Activated T-helper 2 cell treated with anti-CD3 and anti-CD28 coated beads, Interferon-gamma antibody, Interleukin-2, Interleukin-4, amounts not matched to agents 10 μg/mL and 5 μg/mL and 100 μg/mL, durations not matched to agents 14 hours and 24 hours and 36 hours (primary cell): ENCODE measurements at regions not wholly inside any gene's neighbourhood (a gene's known extent, or its start where the extent isn't known, plus 50 kb on each side); places are given as distances from the start of the nearest gene placed in this dataset.
A peak's percentile ranks its signal among the peaks of the same experiment; 100 is the strongest.

Experiments used
- DNase-seq: peaks from one replicate; pipeline ENCODE4 v3.0.0; 2021; ENCODE audit warnings: low spot score
- H3K27ac Mint-ChIP-seq: one replicate; pipeline ENCODE4 v1.8.0; 2021; ENCODE audit warnings: mixed read lengths
- H3K27me3 Mint-ChIP-seq: one replicate; pipeline ENCODE4 v1.8.0; 2021; ENCODE audit warnings: low read depth, mixed read lengths
- H3K36me3 Mint-ChIP-seq: one replicate; pipeline ENCODE4 v1.8.0; 2021; ENCODE audit warnings: low read depth, mixed read lengths
- H3K4me1 Mint-ChIP-seq: one replicate; pipeline ENCODE4 v1.8.0; 2021; ENCODE audit warnings: low read depth, mixed read lengths
- H3K4me3 Mint-ChIP-seq: one replicate; pipeline ENCODE4 v1.8.0; 2021; ENCODE audit warnings: low read depth, mild to moderate bottlenecking, moderate library complexity, mixed read lengths
- H3K9me3 Mint-ChIP-seq: one replicate; pipeline ENCODE4 v1.8.0; 2021; ENCODE audit warnings: mixed read lengths
- intact Hi-C: fragments of 100-400 bp; cut with micrococcal nuclease; formaldehyde crosslinking; loops from one replicate; pipeline ENCODE4 v1.15.1; 2023

- intact Hi-C loops = no loop called here
- DNase-seq = no peak
- H3K4me1 Mint-ChIP-seq = peaks cover 4% of the 10 kb centered on the region
- no peaks in the 10 kb centered on the region for H3K36me3 Mint-ChIP-seq
- H3K4me3 Mint-ChIP-seq = no peak overlapping the region
- H3K27me3 Mint-ChIP-seq = peaks cover 5% of the 10 kb centered on the region
- H3K9me3 Mint-ChIP-seq = no peaks in the 10 kb centered on the region
- H3K27ac Mint-ChIP-seq = no peak overlapping the region
Measured at GRCh38 chr18:62442391-62442790, 80.4 kb upstream of the ZCCHC2 start.

GRCh38 chr18:62445386-62445917, 77.4 kb upstream of the ZCCHC2 start:
- Mint-ChIP-seq H3K9me3 (no peaks in the 10 kb centered on the region), H3K4me3 (no peak overlapping the region), H3K27ac (peak overlapping the region; percentile 5), H3K27me3 (no peaks in the 10 kb centered on the region), H3K4me1 (peaks cover 4% of the 10 kb centered on the region), H3K36me3 (no peaks in the 10 kb centered on the region)
- DNase-seq = no peak
- intact Hi-C loops = no loop called here

- Mint-ChIP-seq H3K27me3 (no peaks in the 10 kb centered on the region), H3K4me1 (peaks cover 14% of the 10 kb centered on the region), H3K36me3 (no peaks in the 10 kb centered on the region), H3K27ac (no peak overlapping the region), H3K9me3 (no peaks in the 10 kb centered on the region), H3K4me3 (no peak overlapping the region)
- intact Hi-C loops = no loop called here
- DNase-seq = no peak
Measured at GRCh38 chr18:62446511-62446910, 76.3 kb upstream of the ZCCHC2 start.

- H3K4me3 Mint-ChIP-seq = no peak overlapping the region
- H3K9me3 Mint-ChIP-seq = no peaks in the 10 kb centered on the region
- H3K27me3 Mint-ChIP-seq = no peaks in the 10 kb centered on the region
- H3K27ac Mint-ChIP-seq = no peak overlapping the region
- H3K4me1 Mint-ChIP-seq = peaks cover 20% of the 10 kb centered on the region
- DNase-seq = no peak
- intact Hi-C loops = no loop called here
- no peaks in the 10 kb centered on the region for H3K36me3 Mint-ChIP-seq
Measured at GRCh38 chr18:62447652-62448051, 75.2 kb upstream of the ZCCHC2 start.

- DNase-seq = no peak
- Mint-ChIP-seq H3K27ac (no peak overlapping the region), H3K4me3 (no peak overlapping the region), H3K36me3 (no peaks in the 10 kb centered on the region), H3K27me3 (no peaks in the 10 kb centered on the region), H3K4me1 (peaks cover 23% of the 10 kb centered on the region), H3K9me3 (no peaks in the 10 kb centered on the region)
- intact Hi-C loops = no loop called here
Measured at GRCh38 chr18:62448426-62448825, 74.4 kb upstream of the ZCCHC2 start.

GRCh38 chr18:62449490-62450104, 73.2 kb upstream of the ZCCHC2 start:
- Mint-ChIP-seq H3K27ac (no peak overlapping the region), H3K36me3 (no peaks in the 10 kb centered on the region), H3K4me1 (peaks cover 28% of the 10 kb centered on the region), H3K27me3 (no peaks in the 10 kb centered on the region), H3K9me3 (no peaks in the 10 kb centered on the region), H3K4me3 (no peak overlapping the region)
- DNase-seq = no peak
- intact Hi-C loops = loop anchor here (5.0 kb wide), 1 partner anchor 58 kb away; no protein-coding TSS in a partner anchor

- Mint-ChIP-seq H3K27ac (no peak overlapping the region), H3K36me3 (no peaks in the 10 kb centered on the region), H3K4me3 (no peak overlapping the region), H3K9me3 (no peaks in the 10 kb centered on the region), H3K4me1 (peaks cover 28% of the 10 kb centered on the region), H3K27me3 (no peaks in the 10 kb centered on the region)
- intact Hi-C loops = loop anchor here (5.0 kb wide), 1 partner anchor 57 kb away; no protein-coding TSS in a partner anchor
- DNase-seq = no peak
Measured at GRCh38 chr18:62450175-62450545, 72.7 kb upstream of the ZCCHC2 start.

GRCh38 chr18:62450546-62451410, 72.0 kb upstream of the ZCCHC2 start:
- no peak for DNase-seq

GRCh38 chr18:62452280-62452831, 70.5 kb upstream of the ZCCHC2 start:
- H3K27me3 Mint-ChIP-seq = no peaks in the 10 kb centered on the region
- peaks cover 24% of the 10 kb centered on the region for H3K4me1 Mint-ChIP-seq
- peak overlapping the region; percentile 36 for H3K27ac Mint-ChIP-seq
- no peaks in the 10 kb centered on the region for H3K9me3 Mint-ChIP-seq
- H3K4me3 Mint-ChIP-seq = no peak overlapping the region
- no peak for DNase-seq
- intact Hi-C loops = loop anchor here (2.0 to 5.0 kb wide), 2 partner anchors 54 to 55 kb away; no protein-coding TSS in a partner anchor
- H3K36me3 Mint-ChIP-seq = no peaks in the 10 kb centered on the region

More at GRCh38 chr18:62450546-62451410, 72.0 kb upstream of the ZCCHC2 start:
- Mint-ChIP-seq H3K36me3 (no peaks in the 10 kb centered on the region), H3K4me1 (peaks cover 24% of the 10 kb centered on the region), H3K4me3 (no peak overlapping the region), H3K27ac (no peak overlapping the region), H3K9me3 (no peaks in the 10 kb centered on the region), H3K27me3 (no peaks in the 10 kb centered on the region)
- intact Hi-C loops = loop anchor here (5.0 kb wide), 1 partner anchor 57 kb away; no protein-coding TSS in a partner anchor

- Mint-ChIP-seq H3K4me3 (no peak overlapping the region), H3K36me3 (no peaks in the 10 kb centered on the region), H3K27me3 (no peaks in the 10 kb centered on the region), H3K9me3 (no peaks in the 10 kb centered on the region), H3K27ac (no peak overlapping the region), H3K4me1 (peaks cover 24% of the 10 kb centered on the region)
- intact Hi-C loops = loop anchor here (2.0 to 5.0 kb wide), 2 partner anchors 53 to 55 kb away; no protein-coding TSS in a partner anchor
- no peak for DNase-seq
Measured at GRCh38 chr18:62453864-62454263, 69.0 kb upstream of the ZCCHC2 start.

GRCh38 chr18:62454527-62454926, 68.3 kb upstream of the ZCCHC2 start:
- intact Hi-C loops = loop anchor here (5.0 kb wide), 1 partner anchor 53 kb away; no protein-coding TSS in a partner anchor
- Mint-ChIP-seq H3K27me3 (no peaks in the 10 kb centered on the region), H3K9me3 (no peaks in the 10 kb centered on the region), H3K36me3 (no peaks in the 10 kb centered on the region), H3K4me1 (peaks cover 24% of the 10 kb centered on the region), H3K27ac (no peak overlapping the region), H3K4me3 (no peak overlapping the region)
- no peak for DNase-seq

GRCh38 chr18:62455222-62455621, 67.6 kb upstream of the ZCCHC2 start:
- no peaks in the 10 kb centered on the region for H3K27me3 Mint-ChIP-seq
- no peak for DNase-seq
- H3K4me1 Mint-ChIP-seq = peaks cover 24% of the 10 kb centered on the region
- no peak overlapping the region for H3K4me3 Mint-ChIP-seq
- H3K9me3 Mint-ChIP-seq = no peaks in the 10 kb centered on the region
- intact Hi-C loops = no loop called here
- H3K36me3 Mint-ChIP-seq = no peaks in the 10 kb centered on the region
- H3K27ac Mint-ChIP-seq = no peak overlapping the region
